K562 (cell line): ENCODE measurements at regions not wholly inside any gene's neighbourhood (a gene's known extent, or its start where the extent isn't known, plus 50 kb on each side); places are given as distances from the start of the nearest gene placed in this dataset.

Experiments
- ATAC-seq: fragments of 200-7000 bp; cut with Tn5 transposase; 3 replicates; pipeline ENCODE4 v1.9.1; 2020; ENCODE audit warnings: moderate library complexity
- BruUV-seq: library from RNA; stranded (reverse); fragments of 400-500 nt; replicated peaks from 2 replicates; lab custom pipeline; 2021; lab: Mats Ljungman, UMichigan
- CTCF ChIA-PET: fragments of 300-600 bp; formaldehyde crosslinking; extraction: SDS; loops from one replicate; lab custom pipeline; 2021; ENCODE audit warnings: low intra/inter-chr PET ratio; lab: Yijun Ruan, JAX
- POLR2A ChIA-PET: fragments of 300-600, 350-650 bp; sonication (Branson Sonifier 250); formaldehyde crosslinking; extraction: SDS; loops from one replicate; lab custom pipeline; 2021; ENCODE audit warnings: antibody characterized with exemption, inconsistent platforms; lab: Yijun Ruan, JAX
- DNase-seq, 4 experiments: peaks; one replicate each; pipeline versions ENCODE4 v3.0.0 to v3.0.0-alpha.2; 2011 to 2018; ENCODE audit warnings: low spot score in 3 of 4, mixed read lengths in 3 of 4; ENCODE audit errors: extremely low read depth in 1 of 4
- FAIRE-seq: peaks from 2 replicates; lab custom pipeline; 2011; peaks lifted over from hg19 to GRCh38; lab: Jason Lieb, UNC
- H2AFZ ChIP-seq: 2 replicates; pipeline ENCODE4 v1.6.0; 2011; ENCODE audit warnings: low read depth, low read length, control low read depth, inconsistent platforms
- H3K27ac ChIP-seq: fragments of 200-600 bp; 3 replicates; pipeline ENCODE4 v1.8.0; 2011; ENCODE audit warnings: low read depth, mild to moderate bottlenecking, control low read depth, inconsistent platforms, low read length, moderate library complexity, mixed read lengths; ENCODE audit errors: extremely low read depth
- H3K27me3 ChIP-seq, 2 experiments: fragments of 300-600 bp in 1 of 2; 2 replicates in 1 of 2; 3 replicates in 1 of 2; pipeline versions ENCODE4 v1.6.0 to v1.8.0; 2011; ENCODE audit warnings: inconsistent platforms in 2 of 2, low read length in 2 of 2, mild to moderate bottlenecking in 1 of 2, mixed read lengths in 1 of 2, moderate library complexity in 1 of 2; ENCODE audit not compliant: control insufficient read depth in 2 of 2, insufficient read depth in 2 of 2
- H3K36me3 ChIP-seq: fragments of 300-600 bp; 3 replicates; pipeline ENCODE4 v1.8.0; 2011; ENCODE audit warnings: mild to moderate bottlenecking, low read length, inconsistent platforms; ENCODE audit not compliant: control insufficient read depth, insufficient read depth
- H3K4me1 ChIP-seq, 2 experiments: fragments of 200-600 bp in 1 of 2; replicated peaks in 1 of 2; 2 replicates in 1 of 2; 3 replicates in 1 of 2; pipeline versions ENCODE4 v1.5.1 to v1.8.0; 2011; ENCODE audit warnings: inconsistent platforms in 2 of 2, low read length in 2 of 2, mild to moderate bottlenecking in 1 of 2, mixed read lengths in 1 of 2, moderate library complexity in 1 of 2; ENCODE audit not compliant: control insufficient read depth in 2 of 2, insufficient read depth in 2 of 2
- H3K4me2 ChIP-seq: 2 replicates; pipeline ENCODE4 v1.6.1; 2011; ENCODE audit warnings: low read length, control low read depth, inconsistent platforms, mixed read lengths; ENCODE audit not compliant: insufficient read depth
- H3K4me3 ChIP-seq: fragments of 200-600 bp; sonication (generic), shearing (Covaris generic); 2 replicates; pipeline ENCODE4 v1.5.1; 2016; ENCODE audit warnings: control low read depth, inconsistent platforms
- H3K79me2 ChIP-seq: fragments of 200-600 bp; 3 replicates; pipeline ENCODE4 v1.8.0; 2011; ENCODE audit warnings: low read length, inconsistent platforms; ENCODE audit not compliant: control insufficient read depth, insufficient read depth
- H3K9ac ChIP-seq, 2 experiments: 2 replicates each; pipeline versions ENCODE4 v1.6.0 to v1.6.1; 2011; ENCODE audit warnings: low read depth in 2 of 2, low read length in 2 of 2, control low read depth in 1 of 2, inconsistent platforms in 1 of 2, mild to moderate bottlenecking in 1 of 2, mixed read lengths in 1 of 2; ENCODE audit not compliant: insufficient read depth in 1 of 2
- H3K9me1 ChIP-seq: one replicate; pipeline ENCODE4 v1.6.0; 2011; ENCODE audit warnings: inconsistent platforms, mild to moderate bottlenecking, low read length, moderate library complexity; ENCODE audit not compliant: control insufficient read depth, insufficient read depth
- H3K9me3 ChIP-seq: replicated peaks from 2 replicates; pipeline ENCODE4 v1.5.1; 2011; ENCODE audit warnings: low read depth, low read length, inconsistent platforms; ENCODE audit not compliant: control insufficient read depth, insufficient read depth
- H4K20me1 ChIP-seq: replicated peaks from 2 replicates; pipeline ENCODE4 v1.6.1; 2011; ENCODE audit warnings: low read length, inconsistent platforms, mixed read lengths; ENCODE audit not compliant: control insufficient read depth, insufficient read depth
- CBFA2T3 ChIP-seq: fragments of 450-650 bp; IDR thresholded peaks from 2 replicates; pipeline ENCODE4 v1.6.1; 2017
- CUX1 ChIP-seq: fragments of 200-800 bp; sonication (Bioruptor generic); IDR thresholded peaks from 2 replicates; pipeline ENCODE4 v1.6.1; 2016; ENCODE audit warnings: missing genetic modification characterization, missing compliant biosample characterization
- MAZ ChIP-seq, 2 experiments: fragments of 450-650 bp in 1 of 2; sonication (generic) in 1 of 2; formaldehyde crosslinking; IDR thresholded peaks in 1 of 2; conservative IDR thresholded peaks in 1 of 2; 2 replicates each; pipeline versions ENCODE4 v1.4.0 to v1.5.0; 2020; ENCODE audit warnings: mild to moderate bottlenecking in 1 of 2, missing genetic modification reagents in 1 of 2
- ZC3H11A ChIP-seq: IDR thresholded peaks from 2 replicates; pipeline ENCODE4 v1.6.1; 2012; ENCODE audit warnings: low read depth, low read length, improper control_type of control experiment
- WGBS: fragments of 100-300 bp; shearing (Covaris generic); methylation state at CpG from one replicate; pipeline ENCODE4 v1.1.6; 2016; ENCODE audit warnings: low coverage, mixed read lengths; ENCODE audit not compliant: insufficient coverage; ENCODE audit errors: missing lambda C conversion rate; 5-methylcytosine and 5-hydroxymethylcytosine counted together
- in situ Hi-C: fragments of 300-500 bp; cut with MboI; formaldehyde crosslinking; loops from 4 replicates; pipeline ENCODE4 v1.15.0; 2018; ENCODE audit warnings: inconsistent platforms, mixed read lengths
- intact Hi-C: fragments of 100-400 bp; cut with micrococcal nuclease; formaldehyde crosslinking; loops from 2 replicates; pipeline ENCODE4 v1.14.2; 2022

GRCh38 chr16:54359081-54359480, 72.5 kb upstream of the IRX3 start:
- under 1% methylated on average over 7 of the region's 9 CpGs for WGBS
- H3K79me2 ChIP-seq, result no peaks in the 10 kb centered on the region
- H3K27ac ChIP-seq, result no peak overlapping the region

More at GRCh38 chr16:54359081-54359480, 72.5 kb upstream of the IRX3 start:
- Histone ChIP-seq H3K4me2 (no peak overlapping the region), H3K9me3 (no peaks in the 10 kb centered on the region), H4K20me1 (no peaks in the 10 kb centered on the region), H3K9ac (no peak overlapping the region; a peak in 1 of 4 replicates), H3K4me1 (no peaks in the 10 kb centered on the region), H3K9me1 (no peaks in the 10 kb centered on the region), H3K27me3 (peaks cover 2 to 23% of the 10 kb centered on the region in 2 experiments; a peak in 3 of 5 replicates), H3K36me3 (no peaks in the 10 kb centered on the region), H3K4me3 (no peak overlapping the region), H2AFZ (no peak overlapping the region)
- in situ Hi-C loops (no loop called here), intact Hi-C loops (no loop called here)
- ChIA-PET POLR2A (no interaction called here), CTCF (no interaction called here)
- no peak for DNase-seq
- no peak for ATAC-seq
- no TSS peak for BruUV-seq
- no peak for FAIRE-seq
- TF ChIP-seq ZC3H11A (no peak), CUX1 (no peak), CBFA2T3 (no peak), MAZ (CRISPR knock-in tag; conservative IDR thresholded peaks at IDR 0.05 in 1 of 2, IDR thresholded peaks at IDR 0.05 in 1 of 2) (no peak)
